GM12873 (cell line): ENCODE measurements at regions not wholly inside any gene's neighbourhood (a gene's known extent, or its start where the extent isn't known, plus 50 kb on each side); places are given as distances from the start of the nearest gene placed in this dataset.

ENCODE experiments used
- CTCF ChIP-seq: IDR thresholded peaks from 2 replicates; pipeline ENCODE4 v1.5.1; 2012; ENCODE audit warnings: low read depth, mild to moderate bottlenecking, moderate library complexity, low read length, control low read depth; ENCODE audit not compliant: insufficient read depth; ENCODE audit errors: missing control alignments

DNA sequence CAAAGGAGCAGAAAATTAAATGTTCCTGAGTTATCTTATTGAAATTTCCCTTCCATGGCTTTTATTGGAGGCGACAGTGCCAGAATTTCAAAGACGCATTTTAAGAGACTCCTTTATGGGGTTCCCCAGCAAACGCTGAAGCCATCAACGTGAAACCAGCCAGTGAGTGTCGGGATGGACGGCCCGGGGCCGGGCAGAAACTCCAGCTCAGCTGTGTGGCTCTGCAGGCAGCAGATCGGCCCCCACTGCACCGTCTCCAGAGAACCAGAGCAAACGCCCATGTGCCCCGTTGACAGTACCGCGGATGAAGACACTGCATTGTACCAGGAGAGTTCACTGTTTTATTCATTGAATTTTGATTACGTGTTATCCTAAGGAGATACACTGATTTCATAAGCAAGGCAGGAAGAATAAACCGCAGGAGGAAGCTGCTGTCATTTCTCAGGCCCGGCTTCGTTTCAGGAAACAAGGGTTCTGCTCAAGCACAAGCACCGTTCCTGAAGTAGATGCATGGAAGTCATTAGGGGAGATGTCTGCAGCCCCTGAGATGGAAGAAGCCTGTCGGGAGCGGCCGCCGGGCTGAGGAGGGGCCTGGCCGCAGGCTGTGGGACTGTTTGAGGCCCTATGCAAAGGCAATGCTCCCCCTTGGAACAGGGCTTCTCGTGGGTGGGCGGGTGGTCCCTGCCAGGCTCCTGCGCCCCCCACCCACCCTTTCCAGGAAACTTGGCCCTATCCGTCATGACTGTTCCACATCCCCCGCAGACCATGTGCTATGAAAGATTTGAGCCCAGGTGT is 639.7 kb downstream of the TBC1D22A start:
- TF ChIP-seq CTCF, result no peak

DNA sequence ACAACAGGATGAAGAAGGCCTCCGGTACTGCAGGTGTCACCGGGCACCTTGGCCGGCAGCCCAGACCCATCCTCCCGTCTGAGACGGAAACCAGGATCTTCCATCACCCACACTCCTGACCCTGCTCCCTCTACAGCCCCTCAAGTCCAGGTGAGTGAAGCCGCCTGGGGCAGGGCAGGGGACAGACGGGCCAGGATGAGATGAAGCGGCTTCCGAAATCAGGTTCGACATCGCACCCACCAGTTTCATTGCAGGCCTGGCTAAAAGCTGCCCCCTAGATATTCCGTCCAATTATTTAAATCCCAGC is 639.1 kb downstream of the TBC1D22A start:
- no peak for TF ChIP-seq CTCF

GRCh38 chr22:47400701-47401591 is 638.5 kb downstream of the TBC1D22A start:
- TF ChIP-seq CTCF, result no peak

GRCh38 chr22:47398921-47399790 is 636.7 kb downstream of the TBC1D22A start:
- TF ChIP-seq CTCF, result no peak

- TF ChIP-seq CTCF, result no peak
Measured at GRCh38 chr22:47398491-47398890, 636.0 kb downstream of the TBC1D22A start.

DNA sequence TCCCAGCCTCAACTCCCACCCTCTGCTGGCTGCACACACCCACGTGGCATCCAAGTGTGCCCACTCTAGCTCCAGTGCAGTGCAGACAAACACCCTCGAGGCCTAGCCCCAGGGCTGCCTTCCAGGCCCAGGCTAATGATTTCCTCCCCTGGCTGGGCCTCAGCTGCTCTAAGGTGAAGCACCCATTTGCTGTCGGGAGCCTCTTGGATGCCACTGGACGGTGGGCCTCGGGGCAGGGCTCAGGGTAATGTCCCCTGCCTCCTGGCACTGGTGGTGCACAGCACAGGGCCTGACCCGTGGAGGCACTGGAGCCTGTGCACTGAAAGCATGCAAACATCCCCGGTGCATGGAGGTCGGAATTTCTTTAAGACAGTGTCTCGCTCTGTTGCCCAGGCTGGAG is 635.2 kb downstream of the TBC1D22A start:
- TF ChIP-seq CTCF, result no peak
